ENCODE measurements at regions not wholly inside any gene's neighbourhood (a gene's known extent, or its start where the extent isn't known, plus 50 kb on each side); places are given as distances from the start of the nearest gene placed in this dataset.

- H3K36me3 ChIP-seq (ENCODE audit: insufficient read depth, low read length) = no peaks in the 10 kb centered on the region
- no peak overlapping the region for H2AFZ ChIP-seq (ENCODE audit: low read length)
- H4K20me1 ChIP-seq (ENCODE audit: insufficient read depth, low read length) = no peaks in the 10 kb centered on the region
- no peaks in the 10 kb centered on the region for H3K79me2 ChIP-seq (ENCODE audit: insufficient read depth, low read length)
- H3K4me3 ChIP-seq (ENCODE audit: insufficient read depth, low read length) = no peak overlapping the region
- H3K27me3 ChIP-seq (ENCODE audit: insufficient read depth, low read length) = no peaks in the 10 kb centered on the region
- no peak for TF ChIP-seq CTCF (IDR thresholded peaks at IDR 0.05; ENCODE audit: extremely low read depth, low read depth, low read length)
- H3K4me2 ChIP-seq (ENCODE audit: insufficient read depth, low read length) = no peak overlapping the region
- no peak for DNase-seq (ENCODE audit: insufficient read length, low spot score, missing footprints)
- no peaks in the 10 kb centered on the region for H3K9me3 ChIP-seq (ENCODE audit: low read depth, low read length)
- H3K27ac ChIP-seq (ENCODE audit: low read depth, low read length) = no peak overlapping the region
- no peaks in the 10 kb centered on the region for H3K4me1 ChIP-seq (ENCODE audit: insufficient read depth, low read length)
These were observed 68.2 kb downstream of the MFAP3 start for GRCh38 chr5:154107010-154107409.

- no peaks in the 10 kb centered on the region for H3K79me2 ChIP-seq (ENCODE audit: insufficient read depth, low read length)
- H4K20me1 ChIP-seq (ENCODE audit: insufficient read depth, low read length) = no peaks in the 10 kb centered on the region
- H3K36me3 ChIP-seq (ENCODE audit: insufficient read depth, low read length) = no peaks in the 10 kb centered on the region
- H3K9me3 ChIP-seq (ENCODE audit: low read depth, low read length) = no peaks in the 10 kb centered on the region
- H3K4me2 ChIP-seq (ENCODE audit: insufficient read depth, low read length) = no peak overlapping the region
- H2AFZ ChIP-seq (ENCODE audit: low read length) = no peak overlapping the region
- no peak for DNase-seq (ENCODE audit: insufficient read length, low spot score, missing footprints)
- no peak overlapping the region for H3K27ac ChIP-seq (ENCODE audit: low read depth, low read length)
- no peak for TF ChIP-seq CTCF (IDR thresholded peaks at IDR 0.05; ENCODE audit: extremely low read depth, low read depth, low read length)
- no peak overlapping the region for H3K4me3 ChIP-seq (ENCODE audit: insufficient read depth, low read length)
- H3K4me1 ChIP-seq (ENCODE audit: insufficient read depth, low read length) = no peaks in the 10 kb centered on the region
- no peaks in the 10 kb centered on the region for H3K27me3 ChIP-seq (ENCODE audit: insufficient read depth, low read length)
These were observed 69.0 kb downstream of the MFAP3 start for GRCh38 chr5:154107756-154108155.

- no peak overlapping the region for H3K4me3 ChIP-seq (ENCODE audit: insufficient read depth, low read length)
- DNase-seq (ENCODE audit: insufficient read length, low spot score, missing footprints) = no peak
- H3K36me3 ChIP-seq (ENCODE audit: insufficient read depth, low read length) = no peaks in the 10 kb centered on the region
- H3K79me2 ChIP-seq (ENCODE audit: insufficient read depth, low read length) = no peaks in the 10 kb centered on the region
- TF ChIP-seq CTCF (IDR thresholded peaks at IDR 0.05; ENCODE audit: extremely low read depth, low read depth, low read length) = no peak
- no peaks in the 10 kb centered on the region for H3K9me3 ChIP-seq (ENCODE audit: low read depth, low read length)
- H3K4me1 ChIP-seq (ENCODE audit: insufficient read depth, low read length) = no peaks in the 10 kb centered on the region
- H3K4me2 ChIP-seq (ENCODE audit: insufficient read depth, low read length) = no peak overlapping the region
- H4K20me1 ChIP-seq (ENCODE audit: insufficient read depth, low read length) = no peaks in the 10 kb centered on the region
- H3K27ac ChIP-seq (ENCODE audit: low read depth, low read length) = no peak overlapping the region
- no peaks in the 10 kb centered on the region for H3K27me3 ChIP-seq (ENCODE audit: insufficient read depth, low read length)
- H2AFZ ChIP-seq (ENCODE audit: low read length) = no peak overlapping the region
These were observed 70.8 kb downstream of the MFAP3 start for GRCh38 chr5:154109416-154110106.

- Histone ChIP-seq H4K20me1 (ENCODE audit: insufficient read depth, low read length) (no peaks in the 10 kb centered on the region), H3K4me1 (ENCODE audit: insufficient read depth, low read length) (no peaks in the 10 kb centered on the region), H3K4me3 (ENCODE audit: insufficient read depth, low read length) (no peak overlapping the region), H2AFZ (ENCODE audit: low read length) (no peak overlapping the region), H3K79me2 (ENCODE audit: insufficient read depth, low read length) (no peaks in the 10 kb centered on the region), H3K27me3 (ENCODE audit: insufficient read depth, low read length) (no peaks in the 10 kb centered on the region), H3K27ac (ENCODE audit: low read depth, low read length) (no peak overlapping the region), H3K36me3 (ENCODE audit: insufficient read depth, low read length) (no peaks in the 10 kb centered on the region), H3K9me3 (ENCODE audit: low read depth, low read length) (no peaks in the 10 kb centered on the region), H3K4me2 (ENCODE audit: insufficient read depth, low read length) (no peak overlapping the region)
- no peak for TF ChIP-seq CTCF (IDR thresholded peaks at IDR 0.05; ENCODE audit: extremely low read depth, low read depth, low read length)
- no peak for DNase-seq (ENCODE audit: insufficient read length, low spot score, missing footprints)
These were observed 71.3 kb downstream of the MFAP3 start for GRCh38 chr5:154110107-154110453.
